WTC11 (cell line): ENCODE measurements at regions not wholly inside any gene's neighbourhood (a gene's known extent, or its start where the extent isn't known, plus 50 kb on each side); places are given as distances from the start of the nearest gene placed in this dataset.

Experiments
- E2F5 ChIP-seq: sonication (generic); formaldehyde crosslinking; IDR thresholded peaks from 2 replicates; pipeline ENCODE4 v1.8.1; 2022; ENCODE audit warnings: mild to moderate bottlenecking, moderate library complexity, missing genetic modification reagents
- MLX ChIP-seq: sonication (generic); formaldehyde crosslinking; IDR thresholded peaks from 2 replicates; pipeline ENCODE4 v1.8.1; 2023; ENCODE audit warnings: mild to moderate bottlenecking, missing genetic modification reagents, moderate library complexity

GRCh38 chr1:17953921-17954320 lies 153.7 kb upstream of the IGSF21 start:
- TF ChIP-seq MLX (CRISPR knock-in tag) (no peak), E2F5 (CRISPR knock-in tag) (no peak)
